Hematopoietic multipotent progenitor cell (in vitro differentiated cells): ENCODE measurements at regions not wholly inside any gene's neighbourhood (a gene's known extent, or its start where the extent isn't known, plus 50 kb on each side); places are given as distances from the start of the nearest gene placed in this dataset. TPM values are rescaled to one million over a fixed set of nuclear protein-coding genes. Genes with fewer than 3 reads are reported as not detected.
A peak's percentile ranks its signal among the peaks of the same experiment; 100 is the strongest.

ENCODE experiments used
- DNase-seq, 3 donors: peaks; one replicate each; pipeline ENCODE4 v3.0.0-alpha.2; 2011 to 2015; ENCODE audit warnings: low read depth in 2 of 3, low spot score in 2 of 3
- small RNA-seq: library from RNA; depleted of rRNA; stranded (forward); fragments of <200 nt; gene quantifications from one replicate; pipeline ENCODE3, GENCODE V24; 2012

GRCh38 chr5:79872291-79872690 lies 118.8 kb downstream of the MTX3 start:
- no peak for DNase-seq

GRCh38 chr5:79871364-79872120 lies 119.5 kb downstream of the MTX3 start:
- DNase-seq, result no peak

- no peak for DNase-seq
Observed at GRCh38 chr5:79868163-79868670, 122.8 kb downstream of the MTX3 start.

DNA sequence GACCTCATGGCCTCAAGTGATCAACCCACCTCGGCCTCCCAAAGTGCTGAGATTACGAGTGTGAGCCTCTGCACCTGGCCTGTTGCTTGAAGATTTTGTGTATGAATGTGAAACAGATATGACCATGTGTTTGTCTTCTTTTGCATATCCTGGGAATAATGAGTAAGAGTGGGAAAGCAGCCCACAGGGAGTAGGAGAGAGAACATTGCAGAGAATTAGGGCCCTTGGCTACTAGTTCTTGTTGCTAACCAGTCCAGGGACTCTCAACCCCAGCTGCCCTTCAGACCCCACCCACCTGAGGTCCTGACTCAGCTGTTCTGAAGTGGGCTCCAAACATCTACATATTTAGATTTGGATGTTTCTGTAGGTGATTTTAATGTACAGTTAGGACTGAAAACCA lies 125.5 kb downstream of the MTX3 start:
- no peak for DNase-seq

DNA sequence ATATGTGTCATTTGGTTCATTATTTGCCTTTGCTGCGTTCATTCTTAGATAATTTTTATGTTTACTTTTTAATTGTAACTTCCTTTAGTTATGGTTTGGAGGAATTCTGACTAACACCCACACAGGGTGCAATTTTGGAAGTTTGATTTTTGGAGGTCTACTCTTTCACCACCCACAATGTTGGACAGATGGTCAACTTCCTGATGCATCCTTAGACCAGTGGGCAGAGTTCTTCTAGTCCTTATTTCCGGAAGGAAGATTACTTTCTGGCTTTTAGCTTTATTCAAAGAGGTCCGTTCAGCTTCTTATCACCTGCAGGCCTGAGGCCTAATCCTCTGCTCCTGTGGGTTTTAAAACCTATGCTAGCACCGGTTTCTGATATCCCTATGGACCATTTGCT lies 126.7 kb downstream of the MTX3 start:
- no peak for DNase-seq

DNA sequence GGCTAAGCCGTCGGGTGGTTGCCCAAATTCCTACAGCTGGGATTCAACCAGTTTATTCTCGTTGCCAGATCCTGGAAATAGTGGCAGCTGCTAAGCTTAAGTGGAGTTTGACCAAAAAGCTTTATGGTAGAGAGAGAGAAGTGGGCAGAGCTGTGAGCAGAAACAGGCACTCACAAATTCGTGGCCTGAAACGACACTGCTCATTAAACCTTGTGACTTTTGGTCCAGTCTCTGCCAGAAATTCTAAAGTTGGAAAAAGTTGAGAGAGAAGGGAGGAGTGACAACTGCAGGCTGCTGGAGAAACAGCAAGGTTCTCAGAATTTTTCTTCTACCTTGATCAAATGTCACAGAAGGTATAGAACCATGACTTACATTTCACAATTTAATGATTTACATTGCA lies 131.5 kb downstream of the MTX3 start:
- DNase-seq, result no peak

GRCh38 chr5:79858410-79858723 lies 132.7 kb downstream of the MTX3 start:
- DNase-seq, result no peak

DNA sequence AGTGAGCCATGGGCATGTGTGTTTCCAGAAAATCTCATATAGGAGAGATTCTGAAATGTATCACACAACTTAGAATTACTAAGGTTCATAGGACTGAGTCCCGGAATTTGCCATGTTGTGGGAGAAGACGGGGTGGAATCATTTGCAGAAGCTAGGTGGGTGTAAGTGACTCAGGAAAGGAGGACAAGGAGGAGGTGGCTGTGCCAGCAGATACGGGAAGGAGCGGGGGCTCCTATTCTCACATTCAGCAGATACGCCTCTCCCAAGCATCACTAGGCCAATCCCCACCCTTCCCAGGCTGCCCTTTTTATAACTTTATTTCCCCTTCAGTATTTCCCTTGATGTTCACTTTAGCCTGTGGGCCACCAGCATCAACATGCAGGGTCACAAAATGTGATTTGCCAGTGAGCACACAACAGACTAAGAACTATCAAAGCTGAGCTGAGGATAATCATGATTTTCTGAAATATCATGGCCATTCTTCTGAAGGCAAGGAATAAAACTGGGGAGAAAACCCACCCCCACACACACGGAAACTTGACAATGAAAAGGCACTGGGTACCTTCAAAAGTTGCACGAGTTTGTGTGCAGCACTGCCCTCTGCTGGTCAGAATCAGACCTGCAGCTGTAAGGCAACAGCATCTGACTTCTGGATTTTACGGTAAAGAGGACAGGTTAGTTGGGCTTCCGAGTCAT lies 133.2 kb downstream of the MTX3 start:
- DNase-seq, result peak; percentile 51 to 74 (median 59)

DNA sequence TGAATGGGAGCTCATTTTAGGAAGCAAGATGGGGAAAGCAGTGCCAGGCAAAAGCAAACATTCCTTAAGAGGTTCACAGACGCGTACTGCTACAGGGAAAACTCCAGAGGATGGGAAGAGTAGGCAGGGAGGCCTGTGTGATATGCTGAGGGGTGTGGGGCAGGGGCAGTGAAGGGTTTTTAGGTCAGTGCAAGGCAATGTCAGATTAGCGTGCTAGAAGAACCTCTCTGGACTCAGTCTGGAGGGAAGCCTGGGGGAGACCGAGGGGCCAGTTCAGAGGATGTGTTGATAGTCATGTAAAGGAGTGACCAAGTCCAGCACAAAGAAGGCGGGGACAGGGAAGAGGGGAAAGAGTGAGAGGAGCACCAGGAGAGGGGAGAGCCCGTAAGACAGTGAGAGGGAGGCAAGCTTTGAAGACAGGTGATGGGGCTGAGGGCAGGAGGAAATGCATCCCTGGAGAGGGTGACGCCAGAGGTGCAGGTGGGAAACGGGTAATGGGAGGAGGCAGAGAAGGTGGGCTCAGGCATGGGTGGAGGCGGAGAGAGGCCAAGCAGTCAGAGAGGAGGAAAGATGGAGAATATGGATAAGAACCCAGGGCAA lies 134.5 kb downstream of the MTX3 start:
- no peak for DNase-seq

- DNase-seq, result no peak
Observed at GRCh38 chr5:79853676-79854418, 137.2 kb downstream of the MTX3 start.

- no peak for DNase-seq
Observed at GRCh38 chr5:79853028-79853427, 138.0 kb downstream of the MTX3 start.

DNA sequence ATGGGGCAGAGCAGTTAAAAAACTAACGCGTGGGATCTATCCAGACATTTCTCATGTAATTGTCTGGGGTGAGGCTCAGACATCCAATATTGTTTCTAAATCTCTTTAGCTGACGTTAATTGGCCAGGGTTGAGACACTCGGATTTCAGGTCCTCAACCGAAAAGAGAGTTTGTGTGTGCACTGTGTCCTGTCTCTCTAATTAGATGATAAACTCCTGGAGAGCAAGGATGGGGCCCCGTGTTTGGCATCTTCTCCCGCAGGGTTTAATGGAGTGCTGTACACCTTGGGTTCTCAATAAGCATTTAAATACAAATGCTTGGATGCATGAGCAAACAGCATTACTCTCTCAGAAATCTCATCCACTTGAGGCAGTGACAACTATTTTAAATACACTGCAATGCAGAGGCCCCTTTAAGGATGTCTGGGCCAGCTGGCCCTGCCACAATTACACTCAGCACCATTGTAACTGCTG lies 139.6 kb downstream of the MTX3 start:
- DNase-seq, result no peak

DNA sequence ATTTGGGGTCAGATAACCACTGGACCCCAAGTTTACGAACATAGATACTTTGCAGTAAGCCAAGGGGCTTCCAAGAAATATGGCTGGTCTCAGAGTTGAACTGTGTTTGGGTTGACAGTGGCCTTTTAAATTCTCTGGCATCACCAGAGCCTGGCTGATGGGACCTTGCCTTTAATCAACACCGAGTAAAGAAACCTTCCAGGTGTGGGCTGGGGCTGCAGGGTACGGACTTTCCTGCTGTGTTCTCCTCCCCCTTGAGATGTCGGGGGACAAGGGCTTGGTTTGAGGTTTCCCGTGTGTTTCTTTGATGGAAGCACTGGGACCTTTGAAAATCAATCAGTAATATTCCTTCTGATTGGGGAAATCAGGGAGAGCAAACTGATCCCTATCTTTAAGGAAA lies 140.1 kb downstream of the MTX3 start:
- DNase-seq, result no peak

DNA sequence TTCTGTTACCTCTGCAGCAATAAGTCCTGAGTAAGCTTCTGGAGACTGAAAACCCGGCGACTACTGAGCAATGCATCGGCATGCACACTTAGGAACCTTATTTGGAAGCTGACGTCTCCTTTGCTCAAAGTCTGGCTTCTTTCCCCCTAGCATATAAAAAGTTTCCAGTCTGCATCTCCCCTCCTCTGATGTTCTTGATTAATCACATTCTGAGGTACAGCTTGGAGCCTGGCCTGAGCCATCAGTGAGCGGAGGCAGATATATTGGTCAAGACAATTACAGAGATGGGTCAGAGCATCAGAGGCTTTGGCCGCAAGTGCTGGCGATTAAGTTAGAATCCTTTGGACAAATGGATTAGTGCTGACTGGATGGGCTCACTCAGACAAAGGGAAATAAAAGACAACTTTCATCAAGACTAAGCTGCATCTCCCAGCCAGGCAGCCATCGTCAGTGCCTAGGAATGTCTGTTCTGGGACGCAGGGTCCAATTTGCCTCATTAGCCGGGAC lies 140.7 kb downstream of the MTX3 start:
- DNase-seq, result no peak

GRCh38 chr5:79849486-79850315 lies 141.4 kb downstream of the MTX3 start:
- DNase-seq, result no peak

Small RNAs in the stretch of these regions (small RNA-seq; reads per million reads assigned to genes)
- gene AC008496.1, result not detected
